Right ventricle myocardium superior (tissue), 1 donor: ENCODE measurements at regions not wholly inside any gene's neighbourhood (a gene's known extent, or its start where the extent isn't known, plus 50 kb on each side); places are given as distances from the start of the nearest gene placed in this dataset.

Experiments
- ATAC-seq: fragments of 200-7000 bp; cut with Tn5 transposase; one replicate; pipeline ENCODE4 v1.9.1; 2020; ENCODE audit warnings: mild to moderate bottlenecking; ENCODE audit not compliant: poor library complexity
- DNase-seq: peaks from one replicate; pipeline ENCODE4 v3.0.0-alpha.2; 2020
- intact Hi-C: fragments of 100-400 bp; cut with DNase I; formaldehyde crosslinking; loops from one replicate; pipeline ENCODE4 v1.11.2; 2022
- donor health status: DM: no; HTN: yes; CAD: no; lungs with severe emphysema.

- no peak for DNase-seq
- ATAC-seq: no peak
- intact Hi-C loops: loop anchor here (10.0 kb wide), 1 partner anchor 216 kb away; no protein-coding TSS in a partner anchor
Observed at GRCh38 chr10:128850647-128851046, 616.4 kb upstream of the MGMT start.

- intact Hi-C loops: loop anchor here (10.0 kb wide), 1 partner anchor 216 kb away; no protein-coding TSS in a partner anchor
- no peak for DNase-seq
- no peak for ATAC-seq
Observed at GRCh38 chr10:128851281-128851680, 615.8 kb upstream of the MGMT start.

GRCh38 chr10:128851726-128852125, 615.3 kb upstream of the MGMT start:
- DNase-seq: no peak
- ATAC-seq: no peak
- intact Hi-C loops: loop anchor here (10.0 kb wide), 1 partner anchor 217 kb away; no protein-coding TSS in a partner anchor

DNA sequence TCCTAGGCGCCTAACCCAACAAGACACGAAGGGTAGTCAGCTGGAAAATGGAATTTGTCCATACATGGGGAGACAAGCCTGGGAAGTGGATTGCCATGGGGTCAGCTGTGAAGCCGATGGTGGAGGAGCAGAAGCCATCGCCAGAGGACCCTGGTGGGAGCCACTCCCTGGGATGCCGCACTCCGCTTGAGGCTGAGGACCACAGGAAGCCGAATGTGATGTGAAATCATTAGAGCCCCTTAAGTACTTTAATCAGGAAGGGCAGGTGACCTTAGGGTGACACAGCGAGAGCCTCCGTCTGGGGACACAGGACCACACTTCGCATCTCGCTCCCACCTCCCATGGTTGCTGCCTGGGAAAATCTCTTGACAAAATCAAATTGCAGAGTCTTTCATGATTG, 614.6 kb upstream of the MGMT start:
- ATAC-seq (no peak), DNase-seq (no peak)
- intact Hi-C loops: loop anchor here (10.0 kb wide), 1 partner anchor 218 kb away; no protein-coding TSS in a partner anchor

GRCh38 chr10:128852902-128853301, 614.1 kb upstream of the MGMT start:
- ATAC-seq (no peak), DNase-seq (no peak)
- intact Hi-C loops: loop anchor here (10.0 kb wide), 1 partner anchor 218 kb away; no protein-coding TSS in a partner anchor

DNA sequence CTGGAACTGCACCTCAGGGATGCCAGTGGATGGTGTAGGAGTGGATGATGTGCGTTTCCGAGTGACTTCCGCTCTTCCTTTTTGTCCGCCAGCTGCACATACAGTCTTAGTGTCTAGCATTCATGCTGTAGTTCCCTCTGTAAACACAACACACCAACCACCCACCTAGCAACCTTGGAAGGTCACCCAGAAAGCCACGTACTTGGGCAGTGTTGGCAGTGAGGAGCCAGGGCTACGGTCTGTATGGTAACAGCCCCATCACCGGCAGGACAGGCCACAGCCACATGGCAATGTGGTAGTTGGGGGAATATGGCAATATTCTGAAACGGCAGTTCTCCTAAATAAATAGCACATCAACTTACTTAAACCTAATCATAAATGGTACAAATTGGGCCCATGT, 613.5 kb upstream of the MGMT start:
- DNase-seq (no peak), ATAC-seq (no peak)
- intact Hi-C loops: loop anchor here (10.0 kb wide), 1 partner anchor 219 kb away; no protein-coding TSS in a partner anchor

DNA sequence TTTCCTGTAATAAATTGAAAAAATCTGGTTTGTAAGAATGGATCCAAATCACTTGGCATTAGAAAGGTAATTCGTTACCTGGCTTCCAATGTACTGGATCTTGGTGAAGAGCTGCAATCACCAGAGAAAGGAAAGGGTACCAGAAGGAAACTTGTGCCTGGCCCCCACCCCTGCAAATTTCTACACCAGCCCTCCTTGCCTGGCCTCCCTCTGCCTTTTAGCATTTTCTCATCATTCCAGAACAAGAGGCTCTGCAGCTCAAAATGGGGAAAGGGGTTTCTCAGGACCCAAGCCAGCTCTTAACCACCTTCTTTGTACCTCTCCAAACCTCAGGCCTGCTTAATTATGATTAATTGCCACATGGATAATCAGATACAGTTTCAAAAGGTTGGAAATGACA, 612.8 kb upstream of the MGMT start:
- ATAC-seq: no peak
- DNase-seq: no peak
- intact Hi-C loops: loop anchor here (10.0 kb wide), 1 partner anchor 219 kb away; no protein-coding TSS in a partner anchor

GRCh38 chr10:128854963-128855362, 612.1 kb upstream of the MGMT start:
- ATAC-seq: peak; percentile 97
- intact Hi-C loops: loop anchor here (10.0 kb wide), 1 partner anchor 220 kb away; no protein-coding TSS in a partner anchor
- peak; percentile 95 for DNase-seq

DNA sequence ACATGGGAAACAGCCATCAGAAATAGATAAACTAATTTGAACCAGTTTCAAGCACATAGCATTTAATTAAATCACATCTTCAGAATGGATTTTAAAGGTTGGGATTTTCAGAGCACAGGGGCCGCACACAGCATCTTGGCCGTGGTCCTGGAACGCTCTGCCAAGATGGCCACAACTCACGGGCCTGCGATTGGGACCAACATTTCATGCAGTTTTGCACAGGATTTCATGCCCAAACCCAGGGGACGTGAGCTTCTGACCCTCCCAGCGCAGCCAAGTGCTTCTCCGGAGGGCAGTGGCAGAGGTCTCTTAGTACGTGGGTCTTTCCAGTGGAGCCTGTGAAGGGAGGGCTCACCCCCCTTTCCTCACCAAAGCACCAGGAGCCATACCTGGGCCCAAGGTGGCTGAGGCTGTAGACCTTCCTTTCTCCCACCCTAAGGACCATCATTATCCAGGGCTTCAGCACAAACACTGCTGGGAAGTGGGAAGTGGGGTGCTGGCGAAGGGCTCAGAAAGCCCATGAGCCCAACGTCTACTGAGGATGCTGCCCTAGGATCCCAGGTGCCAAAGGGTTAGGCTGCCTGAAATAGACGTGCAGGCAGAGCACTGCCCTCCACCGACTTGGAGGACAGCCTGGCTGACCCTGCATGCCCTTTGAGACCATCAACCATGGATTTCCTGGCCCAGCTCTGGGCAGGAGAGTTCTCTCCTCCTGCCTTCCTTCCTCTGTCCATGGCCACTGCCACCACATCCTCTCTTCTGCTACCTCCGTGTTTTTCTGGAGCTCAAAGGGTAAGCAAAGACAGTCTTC, 611.2 kb upstream of the MGMT start:
- DNase-seq: peak; percentile 59
- intact Hi-C loops: loop anchor here (10.0 kb wide), 1 partner anchor 221 kb away; no protein-coding TSS in a partner anchor
- ATAC-seq: peak; percentile 49

DNA sequence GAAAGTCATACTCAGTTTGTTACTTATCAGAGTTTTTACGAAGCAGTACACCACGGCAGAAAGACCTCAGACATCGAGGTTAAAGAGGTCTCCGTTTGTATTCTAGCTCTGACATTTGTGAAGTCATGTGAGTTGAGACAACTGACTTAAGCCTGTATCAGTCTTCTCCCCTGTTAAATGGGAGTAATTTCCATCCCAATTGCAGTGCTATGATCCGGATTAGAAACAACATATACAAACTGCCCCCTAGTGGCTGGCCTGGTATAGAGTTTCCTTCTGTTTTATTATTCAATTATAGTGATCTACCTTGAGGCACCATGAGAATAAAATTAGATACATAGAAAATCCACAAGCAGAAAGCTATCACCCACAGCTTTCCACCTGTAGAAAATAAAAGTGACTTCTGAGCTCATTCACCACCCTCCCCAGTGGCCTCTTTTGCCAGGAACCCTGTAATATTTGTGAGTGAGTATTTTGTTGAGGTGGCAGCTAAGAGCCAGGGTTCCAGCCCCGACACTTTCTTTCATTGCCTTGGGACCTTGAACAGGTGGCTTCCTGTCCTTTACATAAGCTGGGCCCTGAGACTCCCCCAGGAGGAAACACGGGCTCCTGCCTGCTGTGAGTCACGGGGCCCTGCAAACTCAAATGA, 607.2 kb upstream of the MGMT start:
- intact Hi-C loops: loop anchor here (10.0 kb wide), 1 partner anchor 225 kb away; no protein-coding TSS in a partner anchor
- ATAC-seq (no peak), DNase-seq (no peak)

DNA sequence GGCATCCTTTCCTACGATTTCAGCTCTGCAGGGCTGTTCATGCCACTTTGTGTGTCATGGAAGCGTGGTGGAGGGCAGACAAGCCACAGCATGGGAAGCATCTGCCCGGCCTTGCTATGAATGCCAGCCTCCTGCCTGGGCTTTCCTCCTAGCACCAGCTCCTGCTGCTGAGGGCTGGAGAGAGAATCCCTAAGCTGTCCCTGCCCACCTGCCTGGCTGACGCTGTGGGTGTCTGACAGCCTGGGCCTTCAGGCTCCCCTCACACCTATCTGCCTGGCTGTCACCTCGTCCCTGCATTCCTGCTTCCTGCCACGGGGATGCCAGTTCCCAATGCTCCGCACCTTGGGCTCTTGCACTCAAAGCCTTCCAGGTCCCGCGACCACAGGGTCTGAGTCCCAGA, 606.5 kb upstream of the MGMT start:
- no peak for ATAC-seq
- no peak for DNase-seq
- intact Hi-C loops: no loop called here

DNA sequence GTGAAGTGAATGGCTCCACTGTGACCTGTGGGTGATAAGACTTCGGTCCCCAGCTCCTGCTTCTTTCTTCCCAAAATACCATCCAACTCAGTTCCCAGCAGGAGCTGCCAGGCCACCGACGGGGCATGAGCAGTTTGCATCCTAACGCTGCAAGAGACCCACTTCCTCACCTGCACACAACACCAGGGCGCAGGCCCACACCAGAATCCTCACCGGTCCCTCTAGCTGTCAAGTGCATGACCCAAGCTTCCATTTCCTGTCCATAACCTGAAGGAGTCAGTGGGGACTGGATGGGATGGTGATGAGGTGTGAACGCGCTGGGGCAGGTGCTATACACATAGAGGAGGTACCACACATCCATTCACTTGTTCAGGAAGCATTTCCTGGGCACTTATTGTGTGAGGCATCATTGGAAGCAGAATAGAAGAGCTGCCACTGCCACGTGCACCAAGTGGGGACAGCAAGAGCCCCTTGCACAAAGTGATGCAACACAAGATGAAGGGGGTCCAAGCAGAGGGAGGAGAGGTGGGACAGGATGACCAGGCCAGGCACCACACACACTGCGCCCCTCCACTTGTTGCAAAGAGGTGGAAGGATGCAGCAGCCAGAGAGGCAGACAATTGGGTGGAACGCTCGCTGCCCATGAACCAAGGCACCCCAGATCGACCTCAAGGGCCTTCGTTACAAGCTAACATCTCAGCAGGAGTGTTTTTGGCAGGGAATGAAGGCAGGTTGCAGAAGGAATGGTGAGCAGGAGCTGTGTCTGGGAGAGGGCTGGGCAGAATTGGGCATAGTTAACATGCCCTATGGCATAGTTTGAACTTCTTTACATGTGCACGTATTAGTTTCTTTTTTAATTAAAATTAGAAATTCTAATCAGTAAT, 605.8 kb upstream of the MGMT start:
- ATAC-seq (no peak), DNase-seq (no peak)
- intact Hi-C loops: no loop called here

- DNase-seq (no peak), ATAC-seq (no peak)
- intact Hi-C loops: no loop called here
Observed at GRCh38 chr10:128863411-128863810, 603.6 kb upstream of the MGMT start.

DNA sequence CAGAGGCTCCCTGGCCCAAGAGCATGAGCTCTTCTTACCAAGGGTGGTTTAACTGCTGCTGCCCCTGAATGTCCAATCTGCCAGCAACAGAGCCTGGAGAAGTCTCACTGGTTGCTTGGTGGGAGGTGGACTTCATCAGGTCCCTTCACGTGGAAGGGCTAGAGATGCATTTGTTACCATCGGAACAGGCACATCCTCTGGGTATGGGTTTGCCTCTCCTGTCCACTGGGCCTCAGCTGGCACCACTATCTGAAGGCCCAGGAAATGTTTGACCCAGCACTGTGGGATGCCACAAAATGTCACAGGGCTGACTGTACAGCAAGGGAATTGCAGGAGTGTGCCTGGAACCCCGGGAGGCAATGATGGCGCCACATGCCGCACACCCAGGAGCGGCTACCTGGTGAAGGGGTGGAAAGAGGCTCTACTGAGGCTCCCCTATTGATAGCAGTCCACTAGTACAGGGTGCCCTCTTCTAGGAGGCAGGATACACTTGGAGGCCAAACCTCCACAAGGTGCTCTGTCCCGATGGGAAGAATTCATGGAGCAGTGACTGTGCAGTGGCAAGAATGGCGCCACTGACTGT, 603.1 kb upstream of the MGMT start:
- no peak for DNase-seq
- no peak for ATAC-seq
- intact Hi-C loops: no loop called here

DNA sequence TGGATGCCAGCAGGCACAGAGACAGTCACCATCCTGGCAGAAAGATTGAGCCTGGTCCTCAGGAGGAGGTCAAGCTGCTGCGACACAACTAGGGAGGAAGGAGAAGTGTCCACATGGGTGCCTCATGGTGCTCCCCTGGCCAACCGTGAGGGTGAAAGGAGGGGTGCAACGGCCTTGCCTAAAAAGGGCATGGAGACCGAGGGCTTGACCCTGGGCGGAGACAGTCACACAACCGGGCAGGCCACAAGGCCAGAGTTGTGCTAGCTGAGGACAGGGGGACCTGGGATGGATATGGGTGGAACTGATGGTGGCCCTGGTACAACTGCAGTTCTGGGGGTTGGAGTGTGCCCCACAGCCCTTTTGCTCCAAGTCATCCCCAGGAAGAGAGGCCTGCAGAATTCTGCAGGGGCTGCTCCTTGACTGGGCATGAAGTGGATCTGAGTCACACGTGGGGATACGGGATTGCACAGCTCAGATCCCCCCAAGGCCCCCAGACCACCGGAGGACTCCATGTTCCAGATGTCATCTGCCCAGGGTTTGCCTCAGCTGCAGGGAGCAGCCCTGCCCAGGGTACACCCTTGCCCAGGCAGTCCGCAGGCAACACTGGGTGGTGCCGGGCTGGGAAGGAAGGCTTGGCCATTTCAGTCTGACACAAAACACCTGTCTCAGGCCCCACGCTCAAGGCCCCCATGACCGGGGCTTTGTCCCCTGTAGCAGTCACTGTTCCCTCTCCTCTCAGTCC, 602.3 kb upstream of the MGMT start:
- no peak for ATAC-seq
- DNase-seq: no peak
- intact Hi-C loops: no loop called here

GRCh38 chr10:128865436-128866195, 601.4 kb upstream of the MGMT start:
- intact Hi-C loops: no loop called here
- ATAC-seq: no peak
- no peak for DNase-seq

DNA sequence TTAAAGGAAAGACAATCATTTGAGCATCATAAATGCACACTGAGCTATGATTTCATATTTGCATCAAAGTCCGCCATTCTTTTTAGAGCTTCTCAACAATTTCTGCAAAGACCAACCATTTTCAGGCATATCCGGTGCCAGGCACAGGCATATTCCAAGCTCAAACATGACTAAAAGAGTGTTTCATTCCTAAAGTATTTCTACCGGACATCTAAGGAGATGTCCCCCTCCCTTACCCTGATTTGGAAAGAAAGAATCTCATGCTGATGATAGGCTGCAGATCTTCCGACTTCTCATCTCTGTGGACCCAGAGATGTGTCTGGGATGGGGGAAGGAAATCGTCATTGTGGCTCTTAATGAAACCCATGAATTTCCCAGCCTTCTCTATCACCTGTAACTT, 600.5 kb upstream of the MGMT start:
- DNase-seq (no peak), ATAC-seq (no peak)
- intact Hi-C loops: no loop called here
